C4-2B (cell line): ENCODE measurements at regions not wholly inside any gene's neighbourhood (a gene's known extent, or its start where the extent isn't known, plus 50 kb on each side); places are given as distances from the start of the nearest gene placed in this dataset.

ENCODE experiments used
- CTCF ChIP-seq: fragments of 450-650 bp; conservative IDR thresholded peaks from 2 replicates; pipeline ENCODE4 v1.5.1; 2017; ENCODE audit warnings: mild to moderate bottlenecking
- ZFX ChIP-seq: fragments of 450-650 bp; IDR thresholded peaks from 2 replicates; pipeline ENCODE4 v1.6.1; 2017

- TF ChIP-seq CTCF = no peak
- TF ChIP-seq ZFX = no peak
These were observed 63.5 kb downstream of the TIGD2 start for GRCh38 chr4:89174784-89175183.
